ENCODE measurements at regions not wholly inside any gene's neighbourhood (a gene's known extent, or its start where the extent isn't known, plus 50 kb on each side); places are given as distances from the start of the nearest gene placed in this dataset.

GRCh38 chr16:87141402-87141801 lies 175.8 kb downstream of the C16orf95 start:
- Histone ChIP-seq H3K9me3 (no peaks in the 10 kb centered on the region), H3K36me3 (ENCODE audit: low read depth) (no peaks in the 10 kb centered on the region), H3K4me1 (ENCODE audit: low read depth) (no peaks in the 10 kb centered on the region), H3K4me3 (no peak overlapping the region)
- ATAC-seq (no peak), DNase-seq (no peak)
- TF ChIP-seq CTCF (IDR thresholded peaks at IDR 0.05) = no peak
- intact Hi-C loops (cut with DNase I, micrococcal nuclease) = no loop called here

- no peak for TF ChIP-seq CTCF (IDR thresholded peaks at IDR 0.05)
- DNase-seq (no peak), ATAC-seq (no peak)
- intact Hi-C loops (cut with DNase I, micrococcal nuclease) = no loop called here
- no peaks in the 10 kb centered on the region for H3K9me3 ChIP-seq
- no peak overlapping the region for H3K4me3 ChIP-seq
- H3K36me3 ChIP-seq (ENCODE audit: low read depth) = no peaks in the 10 kb centered on the region
- no peaks in the 10 kb centered on the region for H3K4me1 ChIP-seq (ENCODE audit: low read depth)
Observed at GRCh38 chr16:87143661-87144121, 173.5 kb downstream of the C16orf95 start.

GRCh38 chr16:87144232-87144631 lies 173.0 kb downstream of the C16orf95 start:
- Histone ChIP-seq H3K4me3 (no peak overlapping the region), H3K36me3 (ENCODE audit: low read depth) (no peaks in the 10 kb centered on the region), H3K4me1 (ENCODE audit: low read depth) (no peaks in the 10 kb centered on the region), H3K9me3 (no peaks in the 10 kb centered on the region)
- DNase-seq (no peak), ATAC-seq (no peak)
- intact Hi-C loops (cut with DNase I, micrococcal nuclease) = no loop called here
- TF ChIP-seq CTCF (IDR thresholded peaks at IDR 0.05) = no peak

- Histone ChIP-seq H3K36me3 (ENCODE audit: low read depth) (no peaks in the 10 kb centered on the region), H3K4me3 (no peak overlapping the region), H3K9me3 (peaks cover 3% of the 10 kb centered on the region), H3K4me1 (ENCODE audit: low read depth) (no peaks in the 10 kb centered on the region)
- DNase-seq = no peak
- intact Hi-C loops (cut with DNase I, micrococcal nuclease) = no loop called here
- ATAC-seq = no peak
- no peak for TF ChIP-seq CTCF (IDR thresholded peaks at IDR 0.05)
Observed at GRCh38 chr16:87145181-87146176, 171.7 kb downstream of the C16orf95 start.

GRCh38 chr16:87146676-87147075 lies 170.5 kb downstream of the C16orf95 start:
- DNase-seq (no peak), ATAC-seq (no peak)
- no peak for TF ChIP-seq CTCF (IDR thresholded peaks at IDR 0.05)
- H3K4me3 ChIP-seq = no peak overlapping the region
- no peaks in the 10 kb centered on the region for H3K36me3 ChIP-seq (ENCODE audit: low read depth)
- peaks cover 3% of the 10 kb centered on the region for H3K9me3 ChIP-seq
- intact Hi-C loops (cut with DNase I, micrococcal nuclease) = no loop called here
- H3K4me1 ChIP-seq (ENCODE audit: low read depth) = no peaks in the 10 kb centered on the region

Measured in mucosa of descending colon (tissue), 3 donors.